ENCODE measurements at regions not wholly inside any gene's neighbourhood (a gene's known extent, or its start where the extent isn't known, plus 50 kb on each side); places are given as distances from the start of the nearest gene placed in this dataset.

- no peak for DNase-seq
These were observed 237.9 kb upstream of the CD180 start for GRCh38 chr5:67434466-67434865.

GRCh38 chr5:67432606-67433005, 236.0 kb upstream of the CD180 start:
- no peak for DNase-seq

- DNase-seq: no peak
These were observed 234.6 kb upstream of the CD180 start for GRCh38 chr5:67431191-67431590.

GRCh38 chr5:67427850-67428298, 231.3 kb upstream of the CD180 start:
- no peak for DNase-seq

- no peak for DNase-seq
These were observed 230.6 kb upstream of the CD180 start for GRCh38 chr5:67426961-67427849.

GRCh38 chr5:67425514-67425913, 228.9 kb upstream of the CD180 start:
- DNase-seq: peak; percentile 63

- no peak for DNase-seq
These were observed 221.2 kb upstream of the CD180 start for GRCh38 chr5:67417839-67418238.

GRCh38 chr5:67416986-67417385, 220.4 kb upstream of the CD180 start:
- no peak for DNase-seq

- no peak for DNase-seq
These were observed 219.7 kb upstream of the CD180 start for GRCh38 chr5:67416133-67416937.

GRCh38 chr5:67414712-67415111, 218.1 kb upstream of the CD180 start:
- peak; percentile 58 for DNase-seq

GRCh38 chr5:67413721-67414120, 217.1 kb upstream of the CD180 start:
- no peak for DNase-seq

- DNase-seq: no peak
These were observed 212.7 kb upstream of the CD180 start for GRCh38 chr5:67409126-67409777.

GRCh38 chr5:67407979-67408378, 211.4 kb upstream of the CD180 start:
- no peak for DNase-seq

- DNase-seq: no peak
These were observed 209.2 kb upstream of the CD180 start for GRCh38 chr5:67405755-67406154.

GRCh38 chr5:67405101-67405364, 208.4 kb upstream of the CD180 start:
- DNase-seq: no peak

- peak; percentile 53 for DNase-seq
These were observed 207.9 kb upstream of the CD180 start for GRCh38 chr5:67404256-67405100.

- DNase-seq: no peak
These were observed 205.9 kb upstream of the CD180 start for GRCh38 chr5:67402526-67402925.

GRCh38 chr5:67401172-67401571, 204.6 kb upstream of the CD180 start:
- no peak for DNase-seq

- no peak for DNase-seq
These were observed 204.2 kb upstream of the CD180 start for GRCh38 chr5:67400752-67401151.

GRCh38 chr5:67395790-67396418, 199.3 kb upstream of the CD180 start:
- no peak for DNase-seq

GRCh38 chr5:67393211-67393610, 196.6 kb upstream of the CD180 start:
- DNase-seq: no peak

GRCh38 chr5:67390935-67391334, 194.3 kb upstream of the CD180 start:
- no peak for DNase-seq
